Vagina (tissue), 2 donors: ENCODE measurements at regions not wholly inside any gene's neighbourhood (a gene's known extent, or its start where the extent isn't known, plus 50 kb on each side); places are given as distances from the start of the nearest gene placed in this dataset.

Source experiments
- POLR2AphosphoS5 ChIP-seq, 2 donors: sonication (generic); formaldehyde crosslinking; IDR thresholded peaks; one replicate each; pipeline ENCODE4 v1.9.0; 2017; ENCODE audit warnings: antibody characterized with exemption in 2 of 2, mild to moderate bottlenecking in 2 of 2, low read depth in 1 of 2; ENCODE audit not compliant: insufficient read depth in 1 of 2
- TF ChIP-seq, protein P1 (sequence below), 3 experiments: fragments of 450-650 bp in 2 of 3; fragments of 200-600 bp in 1 of 3; sonication (generic) in 1 of 3; IDR thresholded peaks; one replicate each; pipeline ENCODE4 v1.5.1; 2017 to 2019; ENCODE audit warnings: antibody characterized with exemption in 3 of 3, mild to moderate bottlenecking in 2 of 3, moderate library complexity in 2 of 3

DNA sequence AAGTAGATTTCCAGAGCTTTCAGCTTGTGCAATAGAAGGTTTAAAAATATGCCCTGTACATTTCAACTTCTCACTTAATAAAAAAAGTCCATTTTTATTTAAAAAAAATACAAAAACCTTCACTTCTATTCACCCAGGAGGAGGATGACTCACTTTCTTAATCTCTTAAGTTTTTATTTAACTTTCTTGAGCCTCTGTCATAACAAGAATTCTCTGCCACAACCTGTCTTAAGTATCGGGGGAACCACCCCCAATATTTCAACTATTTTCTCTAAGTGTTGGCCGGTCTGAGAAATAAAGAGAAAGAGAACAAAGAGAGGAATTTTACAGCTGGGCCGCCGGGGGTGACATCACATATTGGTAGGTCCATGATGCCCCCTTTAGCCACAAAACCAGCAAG is 58.4 kb downstream of the LRATD1 start:
- TF ChIP-seq, protein P1, sequence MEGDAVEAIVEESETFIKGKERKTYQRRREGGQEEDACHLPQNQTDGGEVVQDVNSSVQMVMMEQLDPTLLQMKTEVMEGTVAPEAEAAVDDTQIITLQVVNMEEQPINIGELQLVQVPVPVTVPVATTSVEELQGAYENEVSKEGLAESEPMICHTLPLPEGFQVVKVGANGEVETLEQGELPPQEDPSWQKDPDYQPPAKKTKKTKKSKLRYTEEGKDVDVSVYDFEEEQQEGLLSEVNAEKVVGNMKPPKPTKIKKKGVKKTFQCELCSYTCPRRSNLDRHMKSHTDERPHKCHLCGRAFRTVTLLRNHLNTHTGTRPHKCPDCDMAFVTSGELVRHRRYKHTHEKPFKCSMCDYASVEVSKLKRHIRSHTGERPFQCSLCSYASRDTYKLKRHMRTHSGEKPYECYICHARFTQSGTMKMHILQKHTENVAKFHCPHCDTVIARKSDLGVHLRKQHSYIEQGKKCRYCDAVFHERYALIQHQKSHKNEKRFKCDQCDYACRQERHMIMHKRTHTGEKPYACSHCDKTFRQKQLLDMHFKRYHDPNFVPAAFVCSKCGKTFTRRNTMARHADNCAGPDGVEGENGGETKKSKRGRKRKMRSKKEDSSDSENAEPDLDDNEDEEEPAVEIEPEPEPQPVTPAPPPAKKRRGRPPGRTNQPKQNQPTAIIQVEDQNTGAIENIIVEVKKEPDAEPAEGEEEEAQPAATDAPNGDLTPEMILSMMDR (IDR thresholded peaks at IDR 0.05) = no peak
- no peak for TF ChIP-seq POLR2AphosphoS5 (IDR thresholded peaks at IDR 0.05; ENCODE audit: insufficient read depth in 1 of 2, low read depth in 1 of 2)
